ENCODE measurements at regions not wholly inside any gene's neighbourhood (a gene's known extent, or its start where the extent isn't known, plus 50 kb on each side); places are given as distances from the start of the nearest gene placed in this dataset.
"Not testable (repeated sequence)": the region's sequence is repeated elsewhere in the genome, so short reads cannot be mapped to it uniquely, and the experiment has no call there.

DNA sequence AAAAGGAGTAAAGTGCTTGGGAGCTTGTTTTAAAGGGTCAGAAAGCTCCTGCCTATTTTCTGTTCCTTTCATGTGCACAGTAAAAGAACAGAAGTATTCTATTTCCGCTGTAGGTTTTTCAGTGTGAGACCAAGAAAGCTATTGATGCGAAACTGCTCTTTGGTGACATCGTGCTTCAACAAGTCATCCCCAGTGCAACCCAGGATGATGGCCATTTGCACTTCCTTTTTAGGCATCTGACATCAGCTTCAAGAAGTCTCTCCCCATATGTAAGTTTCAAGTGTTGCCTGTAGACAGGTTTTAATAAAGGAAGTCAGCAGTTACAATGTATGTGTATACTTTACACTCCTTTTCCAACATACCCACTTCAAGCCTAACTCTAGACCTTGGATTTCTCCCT, 131.6 kb downstream of the RFX6 start:
- no peaks in the 10 kb centered on the region for H3K9me3 ChIP-seq (ENCODE audit: low read length)
- H3K27ac ChIP-seq (ENCODE audit: low read depth, low read length): no peak overlapping the region
- ChIA-PET POLR2A (no interaction called here), CTCF (no interaction called here)
- H3K27me3 ChIP-seq (ENCODE audit: insufficient read depth, low read length, poor library complexity, severe bottlenecking): no peaks in the 10 kb centered on the region
- H3K9me3 Mint-ChIP-seq: peaks cover 0 to 10% (median 0%) of the 10 kb centered on the region in 5 donors
- H3K4me1 Mint-ChIP-seq: no peaks in the 10 kb centered on the region
- no peaks in the 10 kb centered on the region for H3K36me3 ChIP-seq (ENCODE audit: insufficient read depth, low read length)
- no peak overlapping the region for H3K4me3 ChIP-seq (ENCODE audit: low read length)
- no peak overlapping the region for H3K27ac Mint-ChIP-seq
- H3K4me1 ChIP-seq (ENCODE audit: insufficient read depth, low read length): no peaks in the 10 kb centered on the region
- no peaks in the 10 kb centered on the region for H3K36me3 Mint-ChIP-seq
- peaks cover 0 to 2% of the 10 kb centered on the region in 2 donors for H3K27me3 Mint-ChIP-seq
- DNase-seq: no peak
- no peak overlapping the region for H3K4me3 Mint-ChIP-seq

DNA sequence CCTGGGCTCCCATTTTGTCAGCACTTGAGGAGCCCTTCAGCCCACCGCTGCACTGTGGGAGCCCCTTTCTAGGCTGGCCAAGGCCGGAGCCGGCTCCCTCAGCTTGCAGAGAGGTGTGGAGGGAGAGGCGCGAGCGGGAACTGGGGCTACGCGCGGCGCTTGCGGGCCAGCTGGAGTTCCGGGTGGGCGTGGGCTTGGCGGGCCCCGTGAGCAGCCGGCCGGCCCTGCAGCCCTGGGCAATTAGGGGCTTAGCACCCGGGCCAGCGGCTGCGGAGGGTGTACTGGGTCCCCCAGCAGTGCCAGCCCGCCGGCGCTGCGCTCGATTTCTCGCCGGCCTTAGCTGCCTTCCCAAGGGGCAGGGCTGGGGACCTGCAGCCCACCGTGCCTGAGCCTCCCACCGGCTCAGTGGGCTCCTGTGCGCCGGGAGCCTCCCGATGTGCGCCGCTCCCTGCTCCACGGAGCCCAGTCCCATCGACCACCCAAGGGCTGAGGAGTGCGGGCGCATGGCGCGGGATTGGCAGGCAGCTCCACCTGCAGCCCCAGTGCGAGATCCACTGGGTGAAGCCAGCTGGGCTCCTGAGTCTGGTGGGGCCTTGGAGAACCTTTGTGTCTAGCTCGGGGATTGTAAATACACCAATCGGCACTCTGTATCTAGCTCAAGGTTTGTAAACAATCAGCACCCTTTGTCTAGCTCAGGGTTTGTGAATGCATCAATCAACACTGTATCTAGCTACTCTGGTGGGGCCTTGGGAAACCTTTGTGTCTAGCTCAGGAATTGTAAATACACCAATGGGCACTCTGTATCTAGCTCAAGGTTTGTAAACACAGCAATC, 137.8 kb downstream of the RFX6 start:
- DNase-seq; H3K27ac Mint-ChIP-seq; H3K4me1 Mint-ChIP-seq; H3K4me1 ChIP-seq (ENCODE audit: insufficient read depth, low read length); H3K9me3 ChIP-seq (ENCODE audit: low read length); H3K27me3 Mint-ChIP-seq; POLR2A ChIA-PET; H3K27me3 ChIP-seq (ENCODE audit: insufficient read depth, low read length, poor library complexity, severe bottlenecking); H3K27ac ChIP-seq (ENCODE audit: low read depth, low read length); H3K36me3 Mint-ChIP-seq; H3K4me3 Mint-ChIP-seq; H3K36me3 ChIP-seq (ENCODE audit: insufficient read depth, low read length); H3K4me3 ChIP-seq (ENCODE audit: low read length); CTCF ChIA-PET: not testable (repeated sequence)
- H3K9me3 Mint-ChIP-seq: peaks cover 2 to 12% (median 7%) of the 10 kb centered on the region in 5 donors

- H3K27ac ChIP-seq (ENCODE audit: low read depth, low read length); CTCF ChIA-PET: not testable (repeated sequence)
These were observed 138.4 kb downstream of the RFX6 start for GRCh38 chr6:117015474-117015804.

DNA sequence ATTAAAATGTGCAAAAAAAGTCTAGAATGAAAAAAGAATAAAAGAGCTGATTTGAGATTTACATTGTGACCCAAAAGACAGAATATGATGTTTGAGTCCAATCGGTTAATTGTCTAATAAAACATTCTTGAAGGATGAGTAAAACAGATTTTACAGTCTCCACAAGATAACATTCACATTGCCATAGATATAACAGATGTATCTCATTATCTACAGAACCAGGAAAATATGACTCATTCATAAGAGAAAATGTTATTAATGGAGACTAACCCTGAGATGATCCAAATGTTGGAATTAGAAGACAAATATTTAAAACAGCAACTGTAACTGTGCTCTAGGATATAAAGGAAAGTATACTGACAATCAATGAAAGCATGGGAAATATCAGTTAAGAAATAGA, 141.7 kb downstream of the RFX6 start:
- no peaks in the 10 kb centered on the region for H3K4me1 Mint-ChIP-seq
- ChIA-PET POLR2A (no interaction called here), CTCF (no interaction called here)
- H3K27ac ChIP-seq (ENCODE audit: low read depth, low read length): no peak overlapping the region
- no peaks in the 10 kb centered on the region for H3K36me3 Mint-ChIP-seq
- no peak overlapping the region for H3K27ac Mint-ChIP-seq
- no peak for DNase-seq
- H3K27me3 ChIP-seq (ENCODE audit: insufficient read depth, low read length, poor library complexity, severe bottlenecking): no peaks in the 10 kb centered on the region
- peaks cover 0 to 2% of the 10 kb centered on the region in 2 donors for H3K27me3 Mint-ChIP-seq
- no peaks in the 10 kb centered on the region for H3K4me1 ChIP-seq (ENCODE audit: insufficient read depth, low read length)
- no peak overlapping the region for H3K4me3 Mint-ChIP-seq
- H3K36me3 ChIP-seq (ENCODE audit: insufficient read depth, low read length): no peaks in the 10 kb centered on the region
- H3K4me3 ChIP-seq (ENCODE audit: low read length): no peak overlapping the region
- H3K9me3 ChIP-seq (ENCODE audit: low read length): no peaks in the 10 kb centered on the region
- H3K9me3 Mint-ChIP-seq: peaks cover 0 to 9% (median 4%) of the 10 kb centered on the region in 5 donors

More at GRCh38 chr6:117015474-117015804, 138.4 kb downstream of the RFX6 start:
- H3K27me3 Mint-ChIP-seq; H3K9me3 ChIP-seq (ENCODE audit: low read length); H3K4me3 Mint-ChIP-seq; H3K27me3 ChIP-seq (ENCODE audit: insufficient read depth, low read length, poor library complexity, severe bottlenecking); H3K27ac Mint-ChIP-seq; POLR2A ChIA-PET; DNase-seq; H3K4me1 ChIP-seq (ENCODE audit: insufficient read depth, low read length); H3K36me3 ChIP-seq (ENCODE audit: insufficient read depth, low read length); H3K4me3 ChIP-seq (ENCODE audit: low read length); H3K4me1 Mint-ChIP-seq; H3K36me3 Mint-ChIP-seq: not testable (repeated sequence)
- peaks cover 2 to 12% (median 7%) of the 10 kb centered on the region in 5 donors for H3K9me3 Mint-ChIP-seq

DNA sequence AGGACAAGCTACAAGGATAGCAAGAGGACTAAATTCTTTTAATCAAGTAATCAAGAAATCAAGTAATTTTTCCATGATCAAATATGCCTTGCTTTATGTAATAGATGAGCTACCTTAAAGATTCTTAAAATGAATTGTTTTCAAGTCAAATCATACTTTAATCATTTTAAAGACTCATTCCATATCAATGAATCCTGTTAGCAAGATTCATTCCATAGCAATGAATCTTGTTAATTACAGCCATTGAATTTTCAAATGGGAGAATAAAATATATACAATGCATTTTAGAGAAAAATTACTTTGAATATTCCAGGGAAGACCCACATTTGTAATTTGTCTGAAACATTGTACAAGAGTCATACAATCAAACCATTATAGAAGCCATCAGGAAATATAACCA, 145.7 kb downstream of the RFX6 start:
- H3K36me3 ChIP-seq (ENCODE audit: insufficient read depth, low read length): no peaks in the 10 kb centered on the region
- no peak for DNase-seq
- Mint-ChIP-seq H3K9me3 (peaks cover 0 to 4% (median 2%) of the 10 kb centered on the region in 5 donors), H3K36me3 (no peaks in the 10 kb centered on the region), H3K27ac (no peak overlapping the region), H3K4me1 (no peaks in the 10 kb centered on the region), H3K27me3 (no peaks in the 10 kb centered on the region), H3K4me3 (no peak overlapping the region)
- H3K27ac ChIP-seq (ENCODE audit: low read depth, low read length): no peak overlapping the region
- POLR2A ChIA-PET: no interaction called here
- H3K9me3 ChIP-seq (ENCODE audit: low read length): no peaks in the 10 kb centered on the region
- H3K4me3 ChIP-seq (ENCODE audit: low read length): no peak overlapping the region
- H3K27me3 ChIP-seq (ENCODE audit: insufficient read depth, low read length, poor library complexity, severe bottlenecking): no peaks in the 10 kb centered on the region
- H3K4me1 ChIP-seq (ENCODE audit: insufficient read depth, low read length): no peaks in the 10 kb centered on the region
- CTCF ChIA-PET: no interaction called here

DNA sequence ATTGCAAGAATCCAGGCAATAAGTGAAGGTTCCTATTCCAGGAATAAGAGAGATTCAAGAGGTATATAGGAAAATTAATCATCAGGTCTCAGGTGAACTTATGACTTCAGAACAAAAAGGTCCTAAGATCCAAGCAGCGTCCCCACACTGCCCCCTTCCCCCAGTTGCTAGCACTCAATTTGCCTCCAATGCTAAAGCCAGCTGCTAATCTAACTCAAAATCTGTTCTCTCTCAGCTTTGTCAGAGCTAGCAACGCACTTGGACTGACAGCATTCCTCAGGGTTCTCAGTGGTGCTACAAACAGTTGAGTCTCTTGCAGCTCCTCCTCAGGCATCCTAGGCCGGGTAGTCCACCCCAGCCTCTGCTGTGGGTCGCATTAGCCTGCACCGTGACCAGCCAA, 148.3 kb downstream of the RFX6 start:
- no peak overlapping the region for H3K4me3 ChIP-seq (ENCODE audit: low read length)
- ChIA-PET POLR2A (no interaction called here), CTCF (no interaction called here)
- H3K9me3 ChIP-seq (ENCODE audit: low read length): no peaks in the 10 kb centered on the region
- H3K4me1 ChIP-seq (ENCODE audit: insufficient read depth, low read length): no peaks in the 10 kb centered on the region
- DNase-seq: no peak
- Mint-ChIP-seq H3K27me3 (no peaks in the 10 kb centered on the region), H3K4me3 (no peak overlapping the region), H3K4me1 (no peaks in the 10 kb centered on the region), H3K27ac (no peak overlapping the region), H3K36me3 (no peaks in the 10 kb centered on the region), H3K9me3 (peaks cover 0 to 4% (median 0%) of the 10 kb centered on the region in 5 donors)
- no peak overlapping the region for H3K27ac ChIP-seq (ENCODE audit: low read depth, low read length)
- H3K27me3 ChIP-seq (ENCODE audit: insufficient read depth, low read length, poor library complexity, severe bottlenecking): no peaks in the 10 kb centered on the region
- no peaks in the 10 kb centered on the region for H3K36me3 ChIP-seq (ENCODE audit: insufficient read depth, low read length)

DNA sequence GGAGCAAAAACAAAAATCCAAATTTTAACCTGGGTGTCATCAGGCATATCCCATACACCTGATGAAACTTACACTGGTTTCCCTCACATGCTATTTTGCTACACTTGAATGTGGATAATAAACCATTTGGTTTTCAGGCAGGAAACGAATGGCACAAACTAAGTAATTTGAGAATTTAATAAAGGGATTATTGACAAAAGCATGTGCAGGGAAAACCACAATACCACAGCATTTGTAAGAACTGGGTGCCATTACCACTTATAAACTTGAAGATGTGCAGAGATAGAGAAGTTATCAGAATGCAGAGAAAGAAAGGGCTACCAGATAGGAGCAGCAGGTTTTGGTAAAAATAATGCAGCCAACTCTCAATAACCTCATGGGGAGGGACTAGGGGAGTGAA, 151.2 kb downstream of the RFX6 start:
- no peak overlapping the region for H3K4me3 ChIP-seq (ENCODE audit: low read length)
- peaks cover 0 to 4% (median 1%) of the 10 kb centered on the region in 5 donors for H3K9me3 Mint-ChIP-seq
- no peaks in the 10 kb centered on the region for H3K9me3 ChIP-seq (ENCODE audit: low read length)
- H3K4me1 Mint-ChIP-seq: no peaks in the 10 kb centered on the region
- H3K36me3 Mint-ChIP-seq: no peaks in the 10 kb centered on the region
- POLR2A ChIA-PET: no interaction called here
- H3K36me3 ChIP-seq (ENCODE audit: insufficient read depth, low read length): no peaks in the 10 kb centered on the region
- no peaks in the 10 kb centered on the region for H3K27me3 Mint-ChIP-seq
- H3K4me3 Mint-ChIP-seq: no peak overlapping the region
- H3K27me3 ChIP-seq (ENCODE audit: insufficient read depth, low read length, poor library complexity, severe bottlenecking): no peaks in the 10 kb centered on the region
- H3K27ac Mint-ChIP-seq: no peak overlapping the region
- DNase-seq: no peak
- H3K27ac ChIP-seq (ENCODE audit: low read depth, low read length): no peak overlapping the region
- CTCF ChIA-PET: no interaction called here
- no peaks in the 10 kb centered on the region for H3K4me1 ChIP-seq (ENCODE audit: insufficient read depth, low read length)

GRCh38 chr6:117034547-117034946, 157.5 kb downstream of the RFX6 start:
- Histone ChIP-seq H3K4me3 (ENCODE audit: low read length) (no peak overlapping the region), H3K4me1 (ENCODE audit: insufficient read depth, low read length) (no peaks in the 10 kb centered on the region), H3K27me3 (ENCODE audit: insufficient read depth, low read length, poor library complexity, severe bottlenecking) (no peaks in the 10 kb centered on the region), H3K27ac (ENCODE audit: low read depth, low read length) (no peak overlapping the region), H3K9me3 (ENCODE audit: low read length) (no peaks in the 10 kb centered on the region), H3K36me3 (ENCODE audit: insufficient read depth, low read length) (no peaks in the 10 kb centered on the region)
- no peak overlapping the region for H3K27ac Mint-ChIP-seq
- CTCF ChIA-PET: no interaction called here
- H3K4me3 Mint-ChIP-seq: no peak overlapping the region
- H3K36me3 Mint-ChIP-seq: no peaks in the 10 kb centered on the region
- no peaks in the 10 kb centered on the region for H3K4me1 Mint-ChIP-seq
- no peak for DNase-seq
- POLR2A ChIA-PET: no interaction called here
- peaks cover 0 to 2% (median 0%) of the 10 kb centered on the region in 5 donors for H3K9me3 Mint-ChIP-seq
- no peaks in the 10 kb centered on the region for H3K27me3 Mint-ChIP-seq

DNA sequence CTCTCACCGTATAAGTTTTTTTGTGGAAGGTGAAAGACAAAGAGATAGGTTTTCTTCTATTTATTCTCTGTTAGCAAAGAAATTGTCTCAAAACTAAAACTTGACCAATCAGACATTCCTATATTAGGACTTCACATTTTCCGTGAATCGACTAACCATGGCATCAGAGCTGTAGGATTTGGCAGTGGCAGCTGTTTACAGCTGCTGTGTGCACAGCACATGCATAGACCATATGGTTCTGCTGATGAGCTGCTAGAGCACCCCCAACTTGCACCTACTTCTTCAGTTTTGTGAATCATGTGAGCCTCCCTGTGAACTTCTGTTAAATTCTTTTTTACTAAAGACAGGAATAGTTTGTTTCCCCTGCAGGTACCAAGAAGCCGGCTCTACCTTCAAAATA, 157.9 kb downstream of the RFX6 start:
- Mint-ChIP-seq H3K36me3 (no peaks in the 10 kb centered on the region), H3K27me3 (no peaks in the 10 kb centered on the region), H3K9me3 (peaks cover 0 to 2% (median 0%) of the 10 kb centered on the region in 5 donors), H3K4me3 (no peak overlapping the region), H3K27ac (no peak overlapping the region), H3K4me1 (no peaks in the 10 kb centered on the region)
- POLR2A ChIA-PET: no interaction called here
- DNase-seq: no peak
- CTCF ChIA-PET: no interaction called here
- Histone ChIP-seq H3K4me1 (ENCODE audit: insufficient read depth, low read length) (no peaks in the 10 kb centered on the region), H3K36me3 (ENCODE audit: insufficient read depth, low read length) (no peaks in the 10 kb centered on the region), H3K27me3 (ENCODE audit: insufficient read depth, low read length, poor library complexity, severe bottlenecking) (no peaks in the 10 kb centered on the region), H3K4me3 (ENCODE audit: low read length) (no peak overlapping the region), H3K27ac (ENCODE audit: low read depth, low read length) (no peak overlapping the region), H3K9me3 (ENCODE audit: low read length) (no peaks in the 10 kb centered on the region)

All from CD8-positive, alpha-beta memory T cell (primary cell).